H9 (cell line): ENCODE measurements at regions not wholly inside any gene's neighbourhood (a gene's known extent, or its start where the extent isn't known, plus 50 kb on each side); places are given as distances from the start of the nearest gene placed in this dataset.

ENCODE experiments used
- DNase-seq: peaks from one replicate; pipeline ENCODE4 v3.0.0-alpha.2; 2017
- H2AFZ ChIP-seq: one replicate; pipeline ENCODE4 v1.6.1; 2013; ENCODE audit warnings: mild to moderate bottlenecking, low read length, control low read depth, moderate library complexity
- H2AK5ac ChIP-seq: 2 replicates; pipeline ENCODE4 v1.6.1; 2013; ENCODE audit warnings: low read length, control low read depth, mixed read lengths; ENCODE audit not compliant: insufficient read length
- H2BK120ac ChIP-seq: one replicate; pipeline ENCODE4 v1.6.1; 2013; ENCODE audit warnings: low read depth, mild to moderate bottlenecking, low read length, control low read depth, inconsistent platforms; ENCODE audit not compliant: poor library complexity, severe bottlenecking
- H2BK12ac ChIP-seq: 2 replicates; pipeline ENCODE4 v1.6.1; 2013; ENCODE audit warnings: low read length, control low read depth, mixed read lengths, low read depth; ENCODE audit not compliant: insufficient read length
- H2BK15ac ChIP-seq: 2 replicates; pipeline ENCODE4 v1.6.1; 2013; ENCODE audit warnings: low read depth, low read length, control low read depth
- H2BK20ac ChIP-seq: one replicate; pipeline ENCODE4 v1.6.1; 2013; ENCODE audit warnings: low read depth, mild to moderate bottlenecking, low read length, control low read depth, inconsistent platforms; ENCODE audit not compliant: poor library complexity, severe bottlenecking
- H2BK5ac ChIP-seq: 2 replicates; pipeline ENCODE4 v1.6.1; 2013; ENCODE audit warnings: low read length, control low read depth, mixed read lengths; ENCODE audit not compliant: insufficient read length
- H3K14ac ChIP-seq: 2 replicates; pipeline ENCODE4 v1.6.1; 2013; ENCODE audit warnings: low read length, control low read depth; ENCODE audit not compliant: insufficient read depth
- H3K18ac ChIP-seq: 2 replicates; pipeline ENCODE4 v1.6.1; 2013; ENCODE audit warnings: low read depth, mild to moderate bottlenecking, mixed read lengths, low read length, control low read depth; ENCODE audit not compliant: insufficient read length
- H3K23ac ChIP-seq: 2 replicates; pipeline ENCODE4 v1.6.1; 2013; ENCODE audit warnings: low read length, control low read depth, mixed read lengths, low read depth; ENCODE audit not compliant: insufficient read length
- H3K23me2 ChIP-seq: 2 replicates; pipeline ENCODE4 v1.6.1; 2013; ENCODE audit warnings: low read depth, mild to moderate bottlenecking, mixed read lengths, low read length, control low read depth; ENCODE audit not compliant: insufficient read length, poor library complexity, severe bottlenecking
- H3K27ac ChIP-seq: 2 replicates; pipeline ENCODE4 v1.5.1; 2013; ENCODE audit warnings: low read length, control low read depth, mixed read lengths, low read depth; ENCODE audit not compliant: insufficient read length
- H3K27me3 ChIP-seq: 2 replicates; pipeline ENCODE4 v1.6.1; 2013; ENCODE audit warnings: low read length, control low read depth, inconsistent platforms; ENCODE audit not compliant: insufficient read depth
- H3K4ac ChIP-seq: 2 replicates; pipeline ENCODE4 v1.6.1; 2013; ENCODE audit warnings: low read depth, mild to moderate bottlenecking, control low read depth, inconsistent platforms, low read length, moderate library complexity
- H3K4me1 ChIP-seq: 2 replicates; pipeline ENCODE4 v1.6.1; 2013; ENCODE audit warnings: low read length, control low read depth, inconsistent platforms; ENCODE audit not compliant: insufficient read depth
- H3K4me2 ChIP-seq: 2 replicates; pipeline ENCODE4 v1.6.1; 2013; ENCODE audit warnings: low read length, control low read depth, mixed read lengths; ENCODE audit not compliant: insufficient read length, insufficient read depth
- H3K56ac ChIP-seq: 2 replicates; pipeline ENCODE4 v1.6.1; 2013; ENCODE audit warnings: low read depth, mild to moderate bottlenecking, mixed read lengths, low read length, control low read depth; ENCODE audit not compliant: insufficient read length
- H3K79me1 ChIP-seq: 2 replicates; pipeline ENCODE4 v1.6.1; 2013; ENCODE audit warnings: low read depth, mild to moderate bottlenecking, moderate library complexity, low read length, control low read depth, inconsistent platforms; ENCODE audit not compliant: insufficient read depth, poor library complexity, severe bottlenecking
- H3K79me2 ChIP-seq: 2 replicates; pipeline ENCODE4 v1.6.1; 2013; ENCODE audit warnings: low read length, control low read depth, inconsistent platforms; ENCODE audit not compliant: insufficient read depth
- H3K9ac ChIP-seq: 2 replicates; pipeline ENCODE4 v1.6.1; 2013; ENCODE audit warnings: low read length, control low read depth, mixed read lengths; ENCODE audit not compliant: insufficient read length; ENCODE audit errors: extremely low read depth
- H3K9me3 ChIP-seq: one replicate; pipeline ENCODE4 v1.6.1; 2013; ENCODE audit warnings: low read depth, low read length, inconsistent platforms; ENCODE audit not compliant: control insufficient read depth
- H3T11ph ChIP-seq: one replicate; pipeline ENCODE4 v1.6.1; 2013; ENCODE audit warnings: mild to moderate bottlenecking, low read length, control low read depth, inconsistent platforms
- H4K20me1 ChIP-seq: one replicate; pipeline ENCODE4 v1.6.1; 2013; ENCODE audit not compliant: control insufficient read depth, insufficient read length, insufficient read depth
- H4K5ac ChIP-seq: 2 replicates; pipeline ENCODE4 v1.6.1; 2013; ENCODE audit warnings: low read depth, mild to moderate bottlenecking, mixed read lengths, low read length, control low read depth; ENCODE audit not compliant: insufficient read length
- H4K8ac ChIP-seq: replicated peaks from 2 replicates; pipeline ENCODE4 v1.6.1; 2013; ENCODE audit warnings: low read length, control low read depth, mixed read lengths, low read depth; ENCODE audit not compliant: insufficient read length
- H4K91ac ChIP-seq: 2 replicates; pipeline ENCODE4 v1.6.1; 2013; ENCODE audit warnings: low read depth, mild to moderate bottlenecking, moderate library complexity, mixed read lengths, low read length, control low read depth; ENCODE audit not compliant: insufficient read length
- H3K27ac Mint-ChIP-seq, 3 experiments: 2 replicates in 2 of 3; 3 replicates in 1 of 3; pipeline ENCODE4 v1.8.0; 2020 to 2021; ENCODE audit warnings: mixed read lengths in 3 of 3, mild to moderate bottlenecking in 1 of 3, moderate library complexity in 1 of 3
- H3K27me3 Mint-ChIP-seq: 2 replicates; pipeline ENCODE4 v1.8.0; 2021; ENCODE audit warnings: low read depth, mild to moderate bottlenecking, moderate library complexity, mixed read lengths
- H3K36me3 Mint-ChIP-seq, 3 experiments: 2 replicates in 2 of 3; 3 replicates in 1 of 3; pipeline ENCODE4 v1.8.0; 2020 to 2021; ENCODE audit warnings: low read depth in 3 of 3, mixed read lengths in 3 of 3; ENCODE audit not compliant: insufficient read depth in 1 of 3
- H3K4me1 Mint-ChIP-seq, 2 experiments: 2 replicates each; pipeline ENCODE4 v1.8.0; 2020; ENCODE audit warnings: mixed read lengths in 2 of 2
- H3K4me3 Mint-ChIP-seq, 2 experiments: 2 replicates in 1 of 2; 3 replicates in 1 of 2; pipeline ENCODE4 v1.8.0; 2020 to 2021; ENCODE audit warnings: mild to moderate bottlenecking in 2 of 2, mixed read lengths in 2 of 2, moderate library complexity in 1 of 2
- H3K9me3 Mint-ChIP-seq, 2 experiments: 2 replicates in 1 of 2; 3 replicates in 1 of 2; pipeline ENCODE4 v1.8.0; 2020; ENCODE audit warnings: mild to moderate bottlenecking in 2 of 2, mixed read lengths in 2 of 2, moderate library complexity in 1 of 2
- CTCF ChIP-seq: fragments of 200-600 bp; sonication (generic); conservative IDR thresholded peaks from 3 replicates; pipeline ENCODE4 v1.8.0; 2021; ENCODE audit warnings: antibody characterized with exemption, mild to moderate bottlenecking
- WGBS: extraction: QIAGEN DNeasy Blood & Tissue Kit; methylation state at CpG from one replicate; pipeline ENCODE4 v1.1.7; 2013; ENCODE audit warnings: missing lambda C conversion rate, low lambda C conversion rate, mixed read lengths; ENCODE audit not compliant: insufficient read length; ENCODE audit errors: extremely low coverage; 5-methylcytosine and 5-hydroxymethylcytosine counted together

DNA sequence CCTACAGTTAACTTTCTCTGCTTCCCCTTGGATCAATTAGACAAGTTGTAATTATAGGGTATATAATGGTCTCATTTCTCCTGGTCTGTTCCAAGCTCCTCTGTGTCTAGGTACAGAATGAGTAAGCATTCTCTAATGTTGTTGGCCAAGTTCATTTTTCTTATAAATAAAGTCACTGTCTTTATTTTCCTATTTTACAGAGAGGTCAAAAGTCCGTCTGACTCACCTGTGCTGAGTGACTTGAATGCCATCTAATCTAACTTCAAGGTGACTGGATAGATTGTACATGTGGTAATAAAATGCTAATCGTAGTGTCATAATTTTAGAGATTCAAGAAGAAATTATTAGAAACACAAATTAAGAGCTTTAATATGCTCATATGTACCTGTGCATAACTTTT lies 500.2 kb downstream of the PDCD6IP start:
- no peak overlapping the region for H2BK15ac ChIP-seq
- no peak overlapping the region for H3K4ac ChIP-seq
- H4K5ac ChIP-seq = no peak overlapping the region
- no peak overlapping the region for H3K4me2 ChIP-seq
- no peaks in the 10 kb centered on the region for H3K9me3 ChIP-seq
- peaks cover 2% of the 10 kb centered on the region; the same call in 1 of the 2 replicates for H3K27me3 ChIP-seq
- Mint-ChIP-seq H3K27me3 (peaks cover 26% of the 10 kb centered on the region), H3K9me3 (no peaks in the 10 kb centered on the region), H3K4me3 (no peak overlapping the region), H3K27ac (no peak overlapping the region), H3K4me1 (peaks cover 30 to 33% of the 10 kb centered on the region in 2 experiments), H3K36me3 (no peaks in the 10 kb centered on the region)
- no peak overlapping the region for H3T11ph ChIP-seq
- H3K23me2 ChIP-seq = no peaks in the 10 kb centered on the region
- H2BK12ac ChIP-seq = no peak overlapping the region
- no peak overlapping the region for H3K27ac ChIP-seq
- H3K18ac ChIP-seq = no peak overlapping the region
- no peak overlapping the region for H2BK5ac ChIP-seq
- H2BK20ac ChIP-seq = no peak overlapping the region
- no peak overlapping the region for H4K8ac ChIP-seq
- H3K14ac ChIP-seq = no peak overlapping the region
- H2AK5ac ChIP-seq = no peak overlapping the region
- no peak for DNase-seq
- no peak overlapping the region for H2AFZ ChIP-seq
- H3K56ac ChIP-seq = no peak overlapping the region
- no CpG with 5 or more reads among the region's 2 CpGs for WGBS
- no peaks in the 10 kb centered on the region for H3K79me1 ChIP-seq
- no peaks in the 10 kb centered on the region for H4K20me1 ChIP-seq
- no peak overlapping the region for H2BK120ac ChIP-seq
- no peak for TF ChIP-seq CTCF
- H4K91ac ChIP-seq = no peak overlapping the region
- peaks cover 5% of the 10 kb centered on the region; the same call in 1 of the 2 replicates for H3K4me1 ChIP-seq
- H3K23ac ChIP-seq = no peak overlapping the region
- H3K9ac ChIP-seq = no peak overlapping the region
- H3K79me2 ChIP-seq = no peaks in the 10 kb centered on the region
